Activated naive CD8-positive, alpha-beta T cell treated with anti-CD3 and anti-CD28 coated beads for 36 hours (primary cell): ENCODE measurements at regions not wholly inside any gene's neighbourhood (a gene's known extent, or its start where the extent isn't known, plus 50 kb on each side); places are given as distances from the start of the nearest gene placed in this dataset.

Experiments used
- DNase-seq: peaks from one replicate; pipeline ENCODE4 v3.0.0; 2021
- H3K27ac Mint-ChIP-seq: one replicate; pipeline ENCODE4 v1.8.0; 2022; ENCODE audit warnings: mild to moderate bottlenecking, moderate library complexity, mixed read lengths
- H3K27me3 Mint-ChIP-seq: one replicate; pipeline ENCODE4 v1.8.0; 2022; ENCODE audit warnings: mild to moderate bottlenecking, mixed read lengths
- H3K36me3 Mint-ChIP-seq: one replicate; pipeline ENCODE4 v1.8.0; 2021; ENCODE audit warnings: mild to moderate bottlenecking, mixed read lengths
- H3K4me1 Mint-ChIP-seq: one replicate; pipeline ENCODE4 v1.8.0; 2021; ENCODE audit warnings: mixed read lengths
- H3K4me3 Mint-ChIP-seq: one replicate; pipeline ENCODE4 v1.8.0; 2022; ENCODE audit warnings: mild to moderate bottlenecking, moderate library complexity, mixed read lengths
- H3K9me3 Mint-ChIP-seq: one replicate; pipeline ENCODE4 v1.8.0; 2022; ENCODE audit warnings: mixed read lengths

DNA sequence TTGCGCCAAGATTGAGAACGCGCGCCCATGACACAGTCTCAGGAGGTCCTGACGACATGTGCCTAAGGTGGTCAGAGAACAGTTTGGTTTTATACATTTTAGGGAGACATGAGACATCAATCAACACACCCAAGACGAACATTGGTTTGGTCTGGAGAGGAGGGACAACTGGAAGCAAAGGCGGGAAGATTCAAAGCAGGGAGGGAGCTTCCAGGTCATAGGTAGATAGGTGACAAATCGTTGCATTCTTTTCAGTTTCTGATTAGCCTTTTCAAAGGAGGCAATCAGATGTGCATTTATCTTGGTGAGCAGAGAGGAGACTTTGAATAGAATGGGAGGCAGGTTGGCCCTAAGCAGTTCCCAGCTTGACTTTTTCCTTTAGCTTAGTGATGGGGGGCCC lies 828.4 kb upstream of the DPPA4 start:
- no peak for DNase-seq
- Mint-ChIP-seq H3K4me3 (no peak overlapping the region), H3K27ac (no peak overlapping the region)

DNA sequence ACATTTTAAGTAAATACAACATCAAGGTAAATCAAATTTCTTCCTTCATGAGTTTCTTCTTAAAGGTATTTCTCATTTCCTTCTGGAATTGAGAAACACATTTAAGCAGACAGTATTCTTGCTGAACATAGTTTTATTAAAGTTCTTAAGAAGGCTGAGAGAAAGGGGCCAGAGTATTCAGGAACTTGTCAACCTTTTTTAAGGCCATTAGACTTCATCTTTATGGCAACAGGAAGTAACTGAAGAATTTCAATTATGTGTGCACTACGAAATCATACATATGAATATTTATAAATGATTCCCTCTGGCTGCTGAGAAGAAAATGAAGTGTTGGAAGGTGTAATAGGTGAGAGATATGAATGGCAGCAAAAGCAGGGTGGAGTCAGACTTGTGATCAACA lies 829.4 kb upstream of the DPPA4 start:
- no peaks in the 10 kb centered on the region for H3K27me3 Mint-ChIP-seq
- no peaks in the 10 kb centered on the region for H3K9me3 Mint-ChIP-seq
- H3K4me1 Mint-ChIP-seq, result no peaks in the 10 kb centered on the region
- no peak overlapping the region for H3K4me3 Mint-ChIP-seq
- no peak overlapping the region for H3K27ac Mint-ChIP-seq
- no peaks in the 10 kb centered on the region for H3K36me3 Mint-ChIP-seq
- no peak for DNase-seq

More for the DNA sequence above, 828.4 kb upstream of the DPPA4 start:
- Mint-ChIP-seq H3K9me3 (no peaks in the 10 kb centered on the region), H3K4me1 (no peaks in the 10 kb centered on the region), H3K27me3 (no peaks in the 10 kb centered on the region), H3K36me3 (no peaks in the 10 kb centered on the region)

DNA sequence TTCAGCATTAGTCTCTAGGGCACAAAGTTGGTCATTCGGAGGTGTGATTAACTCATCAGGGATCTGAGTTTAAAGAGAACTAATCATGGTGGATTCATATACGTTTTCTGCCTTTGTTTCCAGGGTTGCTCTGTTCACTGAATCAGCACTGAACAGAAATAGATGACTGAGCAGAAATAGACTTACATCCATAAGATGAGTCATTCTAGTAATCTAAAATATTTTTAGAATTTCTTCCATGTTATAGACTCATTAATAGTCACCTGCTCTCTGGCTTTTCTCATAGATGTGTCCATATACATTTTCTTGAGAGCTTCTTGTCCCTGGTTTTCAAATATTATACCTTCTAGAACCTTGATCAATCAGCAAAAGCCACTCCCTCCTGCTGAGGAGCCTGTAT lies 837.6 kb upstream of the DPPA4 start:
- no peak for DNase-seq
- Mint-ChIP-seq H3K9me3 (no peaks in the 10 kb centered on the region), H3K27me3 (no peaks in the 10 kb centered on the region), H3K36me3 (no peaks in the 10 kb centered on the region), H3K27ac (no peak overlapping the region), H3K4me3 (no peak overlapping the region), H3K4me1 (no peaks in the 10 kb centered on the region)

- H3K9me3 Mint-ChIP-seq, result no peaks in the 10 kb centered on the region
- H3K27ac Mint-ChIP-seq, result no peak overlapping the region
- no peak overlapping the region for H3K4me3 Mint-ChIP-seq
Observed at GRCh38 chr3:110178965-110179364, 841.6 kb upstream of the DPPA4 start.

DNA sequence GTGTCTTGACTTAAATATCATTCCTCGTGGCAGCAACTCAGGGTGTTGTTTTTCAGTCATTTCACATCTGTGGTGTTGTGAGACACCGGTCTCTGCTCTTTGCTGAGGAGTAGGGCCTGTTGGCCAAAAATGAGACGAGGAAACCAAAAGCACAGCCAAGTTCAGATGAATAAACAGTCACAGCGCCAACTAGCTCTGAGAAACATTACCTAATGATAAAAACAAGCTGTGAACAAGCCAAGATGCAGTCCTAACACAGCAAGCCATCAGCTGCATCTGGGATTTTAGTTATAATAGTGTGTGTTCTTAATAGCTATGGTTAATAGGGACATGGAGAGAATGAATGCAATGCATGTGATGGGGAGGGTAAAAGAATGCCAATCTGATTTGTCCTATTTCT lies 843.4 kb upstream of the DPPA4 start:
- Mint-ChIP-seq H3K4me1 (no peaks in the 10 kb centered on the region), H3K9me3 (no peaks in the 10 kb centered on the region), H3K27ac (no peak overlapping the region), H3K27me3 (peaks cover 4% of the 10 kb centered on the region), H3K4me3 (no peak overlapping the region), H3K36me3 (no peaks in the 10 kb centered on the region)
- no peak for DNase-seq

More at GRCh38 chr3:110178965-110179364, 841.6 kb upstream of the DPPA4 start:
- H3K4me1 Mint-ChIP-seq, result no peaks in the 10 kb centered on the region
- peaks cover 4% of the 10 kb centered on the region for H3K27me3 Mint-ChIP-seq
- no peaks in the 10 kb centered on the region for H3K36me3 Mint-ChIP-seq
- DNase-seq, result no peak

DNA sequence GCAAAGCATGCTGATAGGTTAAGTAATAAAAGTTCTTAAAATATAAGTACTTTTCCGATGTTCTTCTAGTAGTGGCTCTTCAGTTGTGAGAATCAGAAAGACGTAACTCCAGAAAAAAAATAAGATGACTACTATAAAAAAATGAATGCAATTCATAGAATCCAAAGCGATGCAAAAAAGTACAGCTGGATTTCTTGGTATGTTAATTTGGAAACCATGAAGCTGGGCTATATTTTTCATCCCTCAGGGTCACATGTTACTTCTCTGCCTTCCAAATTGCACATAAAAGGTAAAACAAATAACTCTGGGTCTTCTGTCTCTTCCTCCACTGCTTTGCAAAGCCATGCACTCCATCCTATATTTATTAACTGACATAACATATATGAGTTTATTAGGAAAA lies 843.9 kb upstream of the DPPA4 start:
- Mint-ChIP-seq H3K4me1 (no peaks in the 10 kb centered on the region), H3K4me3 (no peak overlapping the region), H3K36me3 (no peaks in the 10 kb centered on the region), H3K27me3 (peaks cover 4% of the 10 kb centered on the region), H3K9me3 (no peaks in the 10 kb centered on the region), H3K27ac (no peak overlapping the region)
- DNase-seq, result no peak

- peaks cover 2% of the 10 kb centered on the region for H3K4me1 Mint-ChIP-seq
- no peaks in the 10 kb centered on the region for H3K36me3 Mint-ChIP-seq
- peaks cover 4% of the 10 kb centered on the region for H3K27me3 Mint-ChIP-seq
- no peak overlapping the region for H3K4me3 Mint-ChIP-seq
- H3K9me3 Mint-ChIP-seq, result no peaks in the 10 kb centered on the region
- H3K27ac Mint-ChIP-seq, result no peak overlapping the region
- no peak for DNase-seq
Observed at GRCh38 chr3:110184536-110184935, 847.2 kb upstream of the DPPA4 start.

GRCh38 chr3:110193074-110193473 lies 855.7 kb upstream of the DPPA4 start:
- no peaks in the 10 kb centered on the region for H3K4me1 Mint-ChIP-seq
- DNase-seq, result no peak
- H3K27ac Mint-ChIP-seq, result no peak overlapping the region
- H3K27me3 Mint-ChIP-seq, result no peaks in the 10 kb centered on the region
- H3K36me3 Mint-ChIP-seq, result no peaks in the 10 kb centered on the region
- no peak overlapping the region for H3K4me3 Mint-ChIP-seq
- H3K9me3 Mint-ChIP-seq, result no peaks in the 10 kb centered on the region

GRCh38 chr3:110198717-110199587 lies 861.6 kb upstream of the DPPA4 start:
- DNase-seq, result no peak
- peaks cover 6% of the 10 kb centered on the region for H3K27me3 Mint-ChIP-seq
- no peaks in the 10 kb centered on the region for H3K36me3 Mint-ChIP-seq
- no peak overlapping the region for H3K27ac Mint-ChIP-seq
- H3K4me1 Mint-ChIP-seq, result no peaks in the 10 kb centered on the region
- H3K9me3 Mint-ChIP-seq, result peaks cover 8% of the 10 kb centered on the region
- H3K4me3 Mint-ChIP-seq, result no peak overlapping the region

DNA sequence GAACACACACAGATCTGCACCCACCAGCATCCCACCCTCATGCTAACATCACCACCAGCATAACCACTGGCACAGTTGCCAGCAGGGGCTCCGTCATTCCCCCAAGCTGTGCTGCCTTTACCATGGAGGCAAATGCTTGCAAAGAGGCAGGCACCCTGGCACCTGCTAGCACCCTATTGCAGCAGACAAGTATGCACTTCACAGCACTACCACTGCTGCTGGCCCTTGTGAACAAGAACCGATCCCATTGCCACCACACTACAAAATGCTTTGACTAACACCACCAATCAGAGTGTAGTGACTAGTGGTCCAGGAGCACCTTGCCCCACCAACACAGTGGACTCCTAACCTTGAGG lies 862.2 kb upstream of the DPPA4 start:
- DNase-seq, result no peak
- peaks cover 6% of the 10 kb centered on the region for H3K27me3 Mint-ChIP-seq
- H3K4me3 Mint-ChIP-seq, result no peak overlapping the region
- peaks cover 8% of the 10 kb centered on the region for H3K9me3 Mint-ChIP-seq
- H3K36me3 Mint-ChIP-seq, result no peaks in the 10 kb centered on the region
- no peaks in the 10 kb centered on the region for H3K4me1 Mint-ChIP-seq
- H3K27ac Mint-ChIP-seq, result no peak overlapping the region

- Mint-ChIP-seq H3K9me3 (peaks cover 5% of the 10 kb centered on the region), H3K4me1 (no peaks in the 10 kb centered on the region), H3K4me3 (no peak overlapping the region), H3K27ac (no peak overlapping the region), H3K27me3 (no peaks in the 10 kb centered on the region), H3K36me3 (no peaks in the 10 kb centered on the region)
- no peak for DNase-seq
Observed at GRCh38 chr3:110210086-110210660, 861.4 kb upstream of the NECTIN3 start.

DNA sequence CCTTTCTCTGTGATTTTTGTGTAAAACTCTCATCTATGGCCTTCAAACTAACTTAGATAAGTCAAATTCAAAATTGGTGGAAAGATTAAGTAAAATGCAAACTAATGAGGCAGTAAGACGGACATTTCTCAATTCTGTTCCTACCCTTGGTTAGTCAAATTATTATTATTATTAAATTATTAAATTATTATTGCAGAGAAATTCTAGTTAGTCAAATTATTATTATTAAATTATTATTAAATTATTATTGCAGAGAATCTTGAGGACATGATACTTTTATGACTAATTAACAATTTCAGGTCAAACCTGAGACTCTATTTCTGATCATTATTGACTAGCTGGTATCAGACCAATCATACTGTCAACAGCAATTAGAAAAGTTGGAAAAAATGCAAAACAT lies 845.0 kb upstream of the NECTIN3 start:
- no peak overlapping the region for H3K27ac Mint-ChIP-seq
- DNase-seq, result no peak
- H3K4me3 Mint-ChIP-seq, result no peak overlapping the region
- H3K27me3 Mint-ChIP-seq, result no peaks in the 10 kb centered on the region
- no peaks in the 10 kb centered on the region for H3K36me3 Mint-ChIP-seq
- peaks cover 5% of the 10 kb centered on the region for H3K4me1 Mint-ChIP-seq
- no peaks in the 10 kb centered on the region for H3K9me3 Mint-ChIP-seq

GRCh38 chr3:110227991-110228390 lies 843.6 kb upstream of the NECTIN3 start:
- Mint-ChIP-seq H3K27me3 (no peaks in the 10 kb centered on the region), H3K27ac (no peak overlapping the region), H3K9me3 (no peaks in the 10 kb centered on the region), H3K4me3 (no peak overlapping the region), H3K36me3 (no peaks in the 10 kb centered on the region), H3K4me1 (peaks cover 5% of the 10 kb centered on the region)
- DNase-seq, result no peak

GRCh38 chr3:110234831-110235230 lies 836.8 kb upstream of the NECTIN3 start:
- no peak overlapping the region for H3K4me3 Mint-ChIP-seq
- H3K27ac Mint-ChIP-seq, result no peak overlapping the region
- no peaks in the 10 kb centered on the region for H3K27me3 Mint-ChIP-seq
- H3K4me1 Mint-ChIP-seq, result no peaks in the 10 kb centered on the region
- DNase-seq, result no peak
- H3K36me3 Mint-ChIP-seq, result no peaks in the 10 kb centered on the region
- H3K9me3 Mint-ChIP-seq, result no peaks in the 10 kb centered on the region

DNA sequence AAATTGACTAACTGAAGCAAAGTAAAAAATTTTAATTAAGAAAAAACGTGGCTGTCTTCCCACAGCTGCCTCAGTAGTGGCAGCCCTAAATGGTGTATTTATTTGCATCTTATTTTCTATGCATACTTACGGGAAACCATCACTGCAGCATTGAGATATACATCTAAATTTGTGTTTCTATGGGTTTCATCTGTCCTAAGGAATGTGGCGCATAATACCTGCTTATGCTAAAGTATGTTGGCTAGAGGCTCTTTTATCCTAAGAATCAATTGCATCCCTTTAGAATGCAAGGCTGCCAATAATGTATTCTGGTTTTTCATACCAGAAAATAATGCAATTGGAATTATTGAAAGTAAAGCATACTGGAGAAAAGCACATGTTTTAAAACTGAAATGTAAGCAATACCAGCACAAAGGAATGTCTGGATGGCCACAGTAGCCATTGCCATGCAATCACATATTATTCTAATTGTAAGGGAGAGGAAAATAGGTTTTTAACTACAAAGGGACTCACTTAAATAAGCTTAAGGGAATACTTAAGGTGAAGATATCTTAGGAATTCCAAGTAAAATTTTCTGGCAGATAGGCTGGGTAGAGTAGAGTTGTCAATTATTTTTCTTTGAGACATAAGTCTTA lies 834.5 kb upstream of the NECTIN3 start:
- Mint-ChIP-seq H3K27ac (no peak overlapping the region), H3K4me1 (no peaks in the 10 kb centered on the region), H3K27me3 (no peaks in the 10 kb centered on the region), H3K4me3 (no peak overlapping the region), H3K36me3 (no peaks in the 10 kb centered on the region), H3K9me3 (no peaks in the 10 kb centered on the region)
- DNase-seq, result no peak

DNA sequence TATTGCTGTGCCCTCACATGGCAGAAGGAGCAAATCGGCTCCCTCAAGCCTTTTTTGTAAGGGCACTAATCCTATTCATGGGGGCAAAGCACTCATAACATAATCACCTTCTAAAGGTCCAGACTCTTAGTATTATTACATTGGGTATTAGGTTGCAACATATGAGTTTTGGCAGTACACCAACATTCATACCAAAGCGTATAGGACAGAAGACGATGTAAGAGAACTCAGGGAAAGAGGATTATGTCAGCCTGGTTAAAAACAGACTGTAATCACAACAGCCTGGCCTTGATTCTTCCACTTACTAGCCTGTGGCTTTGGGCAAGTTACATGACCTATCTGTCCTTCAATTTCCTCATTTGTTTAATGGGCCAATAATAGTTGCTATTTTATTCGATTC lies 828.5 kb upstream of the NECTIN3 start:
- Mint-ChIP-seq H3K4me3 (no peak overlapping the region), H3K36me3 (no peaks in the 10 kb centered on the region), H3K27ac (no peak overlapping the region), H3K9me3 (no peaks in the 10 kb centered on the region), H3K27me3 (no peaks in the 10 kb centered on the region), H3K4me1 (peaks cover 9% of the 10 kb centered on the region)
- no peak for DNase-seq
